ENCODE measurements at regions not wholly inside any gene's neighbourhood (a gene's known extent, or its start where the extent isn't known, plus 50 kb on each side); places are given as distances from the start of the nearest gene placed in this dataset.
A peak's percentile ranks its signal among the peaks of the same experiment; 100 is the strongest.

- ATAC-seq, result peak; percentile 58; the same call in 1 of the 2 replicates
- peak; percentile 42 for DNase-seq
Observed at GRCh38 chr1:98429965-98430443, 231.5 kb upstream of the SNX7 start.

GRCh38 chr1:98428864-98429263 lies 232.7 kb upstream of the SNX7 start:
- no peaks in the 10 kb centered on the region for H3K27me3 ChIP-seq (ENCODE audit: low read length)
- H3K36me3 ChIP-seq (ENCODE audit: low read depth, low read length), result no peaks in the 10 kb centered on the region
- no peaks in the 10 kb centered on the region for H3F3A ChIP-seq (ENCODE audit: low read length, unreplicated experiment)
- H3K9me3 ChIP-seq (ENCODE audit: low read length), result no peaks in the 10 kb centered on the region
- no peak overlapping the region for H3K4me2 ChIP-seq (ENCODE audit: low read length)
- no TSS peak for BruUV-seq (replicated peaks)
- intact Hi-C loops (cut with micrococcal nuclease), result no loop called here
- peaks cover 6% of the 10 kb centered on the region; the same call in 1 of the 2 replicates for H3K4me1 ChIP-seq (ENCODE audit: insufficient read depth, low read length)
- ChIA-PET POLR2A (ENCODE audit: unreplicated experiment) (no interaction called here), CTCF (no interaction called here)
- ATAC-seq (no peak), DNase-seq (no peak)
- no peak for TF ChIP-seq EZH2 (IDR thresholded peaks at IDR 0.05; ENCODE audit: low read length, unreplicated experiment)
- no peak for TF ChIP-seq CTCF (conservative IDR thresholded peaks at IDR 0.05; ENCODE audit: low read depth, low read length)
- no peak for TF ChIP-seq EZH2phosphoT487 (IDR thresholded peaks at IDR 0.05; ENCODE audit: borderline replicate concordance, low read length)
- no peaks in the 10 kb centered on the region for H3K79me2 ChIP-seq (ENCODE audit: low read length)
- no peak overlapping the region for H3K27ac ChIP-seq (ENCODE audit: low read length)
- no peaks in the 10 kb centered on the region for H3K9me2 ChIP-seq (replicated peaks; ENCODE audit: low read length)
- no peak overlapping the region for H2AFZ ChIP-seq (ENCODE audit: low read length)
- H3K9ac ChIP-seq (ENCODE audit: low read length), result no peak overlapping the region
- no peaks in the 10 kb centered on the region for H4K20me1 ChIP-seq (ENCODE audit: low read length)
- no peak overlapping the region for H3K4me3 ChIP-seq (ENCODE audit: low read length)

More at GRCh38 chr1:98429965-98430443, 231.5 kb upstream of the SNX7 start:
- Histone ChIP-seq H3K79me2 (ENCODE audit: low read length) (no peaks in the 10 kb centered on the region), H4K20me1 (ENCODE audit: low read length) (no peaks in the 10 kb centered on the region), H3K27me3 (ENCODE audit: low read length) (no peaks in the 10 kb centered on the region), H3K4me3 (ENCODE audit: low read length) (no peak overlapping the region), H3K9ac (ENCODE audit: low read length) (no peak overlapping the region), H3K36me3 (ENCODE audit: low read depth, low read length) (no peaks in the 10 kb centered on the region), H3K4me2 (ENCODE audit: low read length) (no peak overlapping the region), H3K4me1 (ENCODE audit: insufficient read depth, low read length) (peaks cover 6% of the 10 kb centered on the region; the same call in 1 of the 2 replicates), H3K27ac (ENCODE audit: low read length) (no peak overlapping the region), H3F3A (ENCODE audit: low read length, unreplicated experiment) (no peaks in the 10 kb centered on the region), H3K9me3 (ENCODE audit: low read length) (no peaks in the 10 kb centered on the region), H3K9me2 (replicated peaks; ENCODE audit: low read length) (no peaks in the 10 kb centered on the region), H2AFZ (ENCODE audit: low read length) (no peak overlapping the region)
- CTCF ChIA-PET, result no interaction called here
- TF ChIP-seq CTCF (conservative IDR thresholded peaks at IDR 0.05; ENCODE audit: low read depth, low read length), result no peak
- no peak for TF ChIP-seq EZH2phosphoT487 (IDR thresholded peaks at IDR 0.05; ENCODE audit: borderline replicate concordance, low read length)
- TF ChIP-seq EZH2 (IDR thresholded peaks at IDR 0.05; ENCODE audit: low read length, unreplicated experiment), result no peak
- no TSS peak for BruUV-seq (replicated peaks)
- intact Hi-C loops (cut with micrococcal nuclease), result no loop called here
- POLR2A ChIA-PET (ENCODE audit: unreplicated experiment), result no interaction called here

GRCh38 chr1:98427664-98428063 lies 233.9 kb upstream of the SNX7 start:
- CTCF ChIA-PET, result no interaction called here
- ATAC-seq, result no peak
- Histone ChIP-seq H3K27ac (ENCODE audit: low read length) (no peak overlapping the region), H3K36me3 (ENCODE audit: low read depth, low read length) (no peaks in the 10 kb centered on the region), H3K79me2 (ENCODE audit: low read length) (no peaks in the 10 kb centered on the region), H3K4me3 (ENCODE audit: low read length) (no peak overlapping the region), H3K27me3 (ENCODE audit: low read length) (no peaks in the 10 kb centered on the region), H3K4me1 (ENCODE audit: insufficient read depth, low read length) (peaks cover 11% of the 10 kb centered on the region; the same call in 1 of the 2 replicates), H3F3A (ENCODE audit: low read length, unreplicated experiment) (no peaks in the 10 kb centered on the region), H3K9ac (ENCODE audit: low read length) (no peak overlapping the region), H3K4me2 (ENCODE audit: low read length) (no peak overlapping the region), H3K9me2 (replicated peaks; ENCODE audit: low read length) (no peaks in the 10 kb centered on the region), H2AFZ (ENCODE audit: low read length) (no peak overlapping the region), H3K9me3 (ENCODE audit: low read length) (no peaks in the 10 kb centered on the region), H4K20me1 (ENCODE audit: low read length) (no peaks in the 10 kb centered on the region)
- intact Hi-C loops (cut with micrococcal nuclease), result no loop called here
- DNase-seq, result no peak
- BruUV-seq (replicated peaks), result no TSS peak
- no peak for TF ChIP-seq CTCF (conservative IDR thresholded peaks at IDR 0.05; ENCODE audit: low read depth, low read length)
- no peak for TF ChIP-seq EZH2 (IDR thresholded peaks at IDR 0.05; ENCODE audit: low read length, unreplicated experiment)
- TF ChIP-seq EZH2phosphoT487 (IDR thresholded peaks at IDR 0.05; ENCODE audit: borderline replicate concordance, low read length), result no peak
- POLR2A ChIA-PET (ENCODE audit: unreplicated experiment), result no interaction called here
